Body of pancreas (tissue), 4 donors: ENCODE measurements at regions not wholly inside any gene's neighbourhood (a gene's known extent, or its start where the extent isn't known, plus 50 kb on each side); places are given as distances from the start of the nearest gene placed in this dataset.

Experiments used
- POLR2A ChIP-seq, 3 donors: fragments of 450-650 bp; IDR thresholded peaks; one replicate each; pipeline ENCODE4 v1.6.1; 2016; ENCODE audit warnings: antibody characterized with exemption in 3 of 3, mild to moderate bottlenecking in 2 of 3
- TF ChIP-seq, protein P1 (sequence below), 7 experiments: fragments of 450-650 bp in 4 of 7; fragments of 200-600 bp in 3 of 7; sonication (generic) in 3 of 7; IDR thresholded peaks; one replicate each; pipeline ENCODE4 v1.5.1; 2016 to 2019; ENCODE audit warnings: antibody characterized with exemption in 7 of 7

DNA sequence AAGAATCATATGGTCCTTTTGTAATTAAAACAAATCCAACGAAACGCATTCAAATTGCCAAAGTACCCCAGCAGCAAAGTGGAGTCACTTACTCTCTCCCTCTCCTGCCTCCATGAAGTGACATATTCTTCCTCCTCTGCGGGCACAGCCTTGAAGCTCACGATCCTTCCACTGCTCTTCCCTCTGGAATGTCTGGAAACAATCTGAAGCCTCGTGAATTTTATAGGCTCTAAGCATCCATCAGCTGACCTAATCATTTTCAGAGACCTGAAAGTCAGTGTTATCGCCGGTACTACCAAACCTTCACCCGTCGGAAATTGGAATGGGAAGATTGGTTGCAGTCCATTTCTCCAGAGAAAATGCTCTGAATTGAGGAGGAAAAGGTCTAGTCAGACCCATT, 134.5 kb upstream of the FOXF1 start:
- TF ChIP-seq, protein P1, sequence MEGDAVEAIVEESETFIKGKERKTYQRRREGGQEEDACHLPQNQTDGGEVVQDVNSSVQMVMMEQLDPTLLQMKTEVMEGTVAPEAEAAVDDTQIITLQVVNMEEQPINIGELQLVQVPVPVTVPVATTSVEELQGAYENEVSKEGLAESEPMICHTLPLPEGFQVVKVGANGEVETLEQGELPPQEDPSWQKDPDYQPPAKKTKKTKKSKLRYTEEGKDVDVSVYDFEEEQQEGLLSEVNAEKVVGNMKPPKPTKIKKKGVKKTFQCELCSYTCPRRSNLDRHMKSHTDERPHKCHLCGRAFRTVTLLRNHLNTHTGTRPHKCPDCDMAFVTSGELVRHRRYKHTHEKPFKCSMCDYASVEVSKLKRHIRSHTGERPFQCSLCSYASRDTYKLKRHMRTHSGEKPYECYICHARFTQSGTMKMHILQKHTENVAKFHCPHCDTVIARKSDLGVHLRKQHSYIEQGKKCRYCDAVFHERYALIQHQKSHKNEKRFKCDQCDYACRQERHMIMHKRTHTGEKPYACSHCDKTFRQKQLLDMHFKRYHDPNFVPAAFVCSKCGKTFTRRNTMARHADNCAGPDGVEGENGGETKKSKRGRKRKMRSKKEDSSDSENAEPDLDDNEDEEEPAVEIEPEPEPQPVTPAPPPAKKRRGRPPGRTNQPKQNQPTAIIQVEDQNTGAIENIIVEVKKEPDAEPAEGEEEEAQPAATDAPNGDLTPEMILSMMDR (IDR thresholded peaks at IDR 0.05), result no peak
- TF ChIP-seq POLR2A (IDR thresholded peaks at IDR 0.05), result no peak
